ENCODE measurements at regions not wholly inside any gene's neighbourhood (a gene's known extent, or its start where the extent isn't known, plus 50 kb on each side); places are given as distances from the start of the nearest gene placed in this dataset.

- no peaks in the 10 kb centered on the region for H3K27me3 Mint-ChIP-seq (ENCODE audit: low read depth)
- DNase-seq (ENCODE audit: low spot score) = no peak
- no peak overlapping the region for H3K27ac Mint-ChIP-seq
- H3K4me1 Mint-ChIP-seq (ENCODE audit: low read depth) = no peaks in the 10 kb centered on the region
- intact Hi-C loops (cut with micrococcal nuclease) = no loop called here
- H3K4me3 Mint-ChIP-seq (ENCODE audit: low read depth) = no peak overlapping the region
- peaks cover 25% of the 10 kb centered on the region for H3K9me3 Mint-ChIP-seq
- H3K36me3 Mint-ChIP-seq (ENCODE audit: low read depth) = no peaks in the 10 kb centered on the region
Measured at GRCh38 chr5:2486373-2486772, 265.1 kb downstream of the IRX2 start.

- H3K4me1 Mint-ChIP-seq (ENCODE audit: low read depth) = no peaks in the 10 kb centered on the region
- H3K27ac Mint-ChIP-seq = no peak overlapping the region
- H3K36me3 Mint-ChIP-seq (ENCODE audit: low read depth) = no peaks in the 10 kb centered on the region
- DNase-seq (ENCODE audit: low spot score) = no peak
- no peak overlapping the region for H3K4me3 Mint-ChIP-seq (ENCODE audit: low read depth)
- intact Hi-C loops (cut with micrococcal nuclease) = no loop called here
- H3K9me3 Mint-ChIP-seq = peaks cover 45% of the 10 kb centered on the region
- no peaks in the 10 kb centered on the region for H3K27me3 Mint-ChIP-seq (ENCODE audit: low read depth)
Measured at GRCh38 chr5:2482778-2483177, 268.7 kb downstream of the IRX2 start.

GRCh38 chr5:2480871-2481270 is 270.6 kb downstream of the IRX2 start:
- Mint-ChIP-seq H3K9me3 (peaks cover 41% of the 10 kb centered on the region), H3K36me3 (ENCODE audit: low read depth) (no peaks in the 10 kb centered on the region), H3K27me3 (ENCODE audit: low read depth) (no peaks in the 10 kb centered on the region), H3K27ac (no peak overlapping the region), H3K4me1 (ENCODE audit: low read depth) (no peaks in the 10 kb centered on the region), H3K4me3 (ENCODE audit: low read depth) (no peak overlapping the region)
- no peak for DNase-seq (ENCODE audit: low spot score)
- intact Hi-C loops (cut with micrococcal nuclease) = no loop called here

GRCh38 chr5:2475902-2476301 is 275.6 kb downstream of the IRX2 start:
- Mint-ChIP-seq H3K27ac (no peak overlapping the region), H3K27me3 (ENCODE audit: low read depth) (no peaks in the 10 kb centered on the region), H3K4me3 (ENCODE audit: low read depth) (no peak overlapping the region), H3K36me3 (ENCODE audit: low read depth) (no peaks in the 10 kb centered on the region), H3K4me1 (ENCODE audit: low read depth) (no peaks in the 10 kb centered on the region), H3K9me3 (peaks cover 17% of the 10 kb centered on the region)
- intact Hi-C loops (cut with micrococcal nuclease) = no loop called here
- no peak for DNase-seq (ENCODE audit: low spot score)

- Mint-ChIP-seq H3K4me3 (ENCODE audit: low read depth) (no peak overlapping the region), H3K36me3 (ENCODE audit: low read depth) (no peaks in the 10 kb centered on the region), H3K27me3 (ENCODE audit: low read depth) (no peaks in the 10 kb centered on the region), H3K9me3 (no peaks in the 10 kb centered on the region), H3K4me1 (ENCODE audit: low read depth) (no peaks in the 10 kb centered on the region), H3K27ac (no peak overlapping the region)
- intact Hi-C loops (cut with micrococcal nuclease) = no loop called here
- DNase-seq (ENCODE audit: low spot score) = no peak
Measured at GRCh38 chr5:2472670-2473069, 278.8 kb downstream of the IRX2 start.

- no peaks in the 10 kb centered on the region for H3K27me3 Mint-ChIP-seq (ENCODE audit: low read depth)
- H3K9me3 Mint-ChIP-seq = no peaks in the 10 kb centered on the region
- H3K4me3 Mint-ChIP-seq (ENCODE audit: low read depth) = no peak overlapping the region
- intact Hi-C loops (cut with micrococcal nuclease) = no loop called here
- no peak for DNase-seq (ENCODE audit: low spot score)
- H3K36me3 Mint-ChIP-seq (ENCODE audit: low read depth) = no peaks in the 10 kb centered on the region
- no peak overlapping the region for H3K27ac Mint-ChIP-seq
- H3K4me1 Mint-ChIP-seq (ENCODE audit: low read depth) = no peaks in the 10 kb centered on the region
Measured at GRCh38 chr5:2471152-2471879, 280.2 kb downstream of the IRX2 start.

- Mint-ChIP-seq H3K4me1 (ENCODE audit: low read depth) (no peaks in the 10 kb centered on the region), H3K9me3 (no peaks in the 10 kb centered on the region), H3K27me3 (ENCODE audit: low read depth) (no peaks in the 10 kb centered on the region), H3K36me3 (ENCODE audit: low read depth) (no peaks in the 10 kb centered on the region), H3K27ac (no peak overlapping the region), H3K4me3 (ENCODE audit: low read depth) (no peak overlapping the region)
- intact Hi-C loops (cut with micrococcal nuclease) = no loop called here
- DNase-seq (ENCODE audit: low spot score) = no peak
Measured at GRCh38 chr5:2466966-2467365, 284.5 kb downstream of the IRX2 start.

- no peak for DNase-seq (ENCODE audit: low spot score)
- no peaks in the 10 kb centered on the region for H3K36me3 Mint-ChIP-seq (ENCODE audit: low read depth)
- no peak overlapping the region for H3K4me3 Mint-ChIP-seq (ENCODE audit: low read depth)
- no peaks in the 10 kb centered on the region for H3K27me3 Mint-ChIP-seq (ENCODE audit: low read depth)
- H3K9me3 Mint-ChIP-seq = no peaks in the 10 kb centered on the region
- intact Hi-C loops (cut with micrococcal nuclease) = no loop called here
- no peaks in the 10 kb centered on the region for H3K4me1 Mint-ChIP-seq (ENCODE audit: low read depth)
- H3K27ac Mint-ChIP-seq = no peak overlapping the region
Measured at GRCh38 chr5:2465383-2465782, 286.1 kb downstream of the IRX2 start.

DNA sequence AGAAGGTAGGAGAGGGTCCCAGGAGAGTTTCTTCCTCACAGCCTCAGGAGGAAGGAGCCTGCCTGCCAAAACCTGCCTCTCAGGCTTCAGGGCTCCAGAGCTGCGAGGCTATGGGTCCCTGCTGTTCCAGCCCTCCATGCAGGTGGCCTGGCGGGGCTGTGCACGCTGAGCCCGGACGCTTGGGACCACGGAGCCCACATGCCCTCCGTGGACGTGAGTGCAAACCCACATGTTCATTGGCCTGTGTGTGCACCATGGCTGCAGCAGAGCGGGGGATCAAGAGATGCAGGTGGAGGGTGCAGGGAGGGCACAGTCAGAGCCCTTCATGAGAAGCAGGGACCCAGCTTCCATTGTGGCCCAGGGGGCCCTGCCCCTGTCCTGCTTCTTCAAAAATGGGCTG is 287.3 kb downstream of the IRX2 start:
- H3K36me3 Mint-ChIP-seq (ENCODE audit: low read depth) = no peaks in the 10 kb centered on the region

DNA sequence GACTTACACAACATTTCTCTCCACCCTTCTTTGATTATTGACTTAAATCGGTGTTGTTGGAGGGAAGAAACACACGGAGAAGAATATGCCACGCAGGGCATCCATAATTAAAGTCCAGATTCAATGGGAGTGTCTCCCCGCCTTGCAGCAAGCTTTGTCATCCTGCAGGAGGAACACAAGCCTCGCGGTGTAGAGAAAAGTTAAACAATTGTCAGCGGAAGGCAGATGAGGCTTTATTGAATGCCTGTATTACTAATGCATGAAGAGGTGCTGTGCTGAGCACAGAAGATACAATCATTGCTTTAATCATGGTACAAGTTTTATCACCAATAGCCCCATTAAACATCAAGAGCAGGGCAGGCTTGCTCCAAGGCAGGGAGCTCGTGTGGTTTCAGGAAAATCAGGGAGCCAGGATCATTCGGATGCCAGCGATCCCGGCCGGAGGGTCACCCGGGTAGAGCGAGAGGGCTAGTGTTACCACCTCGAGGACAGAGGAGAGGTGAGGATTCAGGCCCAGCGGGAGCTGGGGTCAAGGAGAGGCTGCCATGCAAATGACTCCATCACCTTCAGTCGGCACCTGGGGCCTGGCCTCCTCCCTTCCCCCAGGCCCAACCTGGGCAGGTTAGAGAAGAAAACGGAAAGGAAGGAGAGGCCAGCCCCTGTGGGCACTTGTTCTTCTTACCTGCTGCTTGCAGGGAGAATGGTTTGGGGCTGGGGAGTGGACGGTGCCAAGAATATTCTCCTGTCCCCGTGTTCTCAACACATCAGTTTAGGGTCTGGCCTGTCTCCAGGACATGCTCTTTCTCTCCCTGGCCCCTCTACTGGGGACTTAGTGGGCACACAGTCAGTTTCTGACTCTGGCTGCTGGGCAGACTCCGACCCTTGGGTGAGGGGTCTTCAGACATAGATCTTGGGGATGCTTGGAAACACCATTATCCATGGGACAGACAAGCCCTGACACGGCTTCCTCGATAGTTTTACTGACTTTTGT is 289.5 kb downstream of the IRX2 start:
- no peak overlapping the region for H3K4me3 Mint-ChIP-seq (ENCODE audit: low read depth)
- no peak overlapping the region for H3K27ac Mint-ChIP-seq
- no peak for DNase-seq (ENCODE audit: low spot score)
- no peaks in the 10 kb centered on the region for H3K4me1 Mint-ChIP-seq (ENCODE audit: low read depth)
- H3K36me3 Mint-ChIP-seq (ENCODE audit: low read depth) = no peaks in the 10 kb centered on the region
- H3K27me3 Mint-ChIP-seq (ENCODE audit: low read depth) = no peaks in the 10 kb centered on the region
- H3K9me3 Mint-ChIP-seq = no peaks in the 10 kb centered on the region
- intact Hi-C loops (cut with micrococcal nuclease) = no loop called here

More for the DNA sequence above, 287.3 kb downstream of the IRX2 start:
- H3K4me1 Mint-ChIP-seq (ENCODE audit: low read depth) = no peaks in the 10 kb centered on the region
- H3K9me3 Mint-ChIP-seq = no peaks in the 10 kb centered on the region
- intact Hi-C loops (cut with micrococcal nuclease) = no loop called here
- no peak overlapping the region for H3K4me3 Mint-ChIP-seq (ENCODE audit: low read depth)
- H3K27me3 Mint-ChIP-seq (ENCODE audit: low read depth) = no peaks in the 10 kb centered on the region
- DNase-seq (ENCODE audit: low spot score) = no peak
- H3K27ac Mint-ChIP-seq = no peak overlapping the region

DNA sequence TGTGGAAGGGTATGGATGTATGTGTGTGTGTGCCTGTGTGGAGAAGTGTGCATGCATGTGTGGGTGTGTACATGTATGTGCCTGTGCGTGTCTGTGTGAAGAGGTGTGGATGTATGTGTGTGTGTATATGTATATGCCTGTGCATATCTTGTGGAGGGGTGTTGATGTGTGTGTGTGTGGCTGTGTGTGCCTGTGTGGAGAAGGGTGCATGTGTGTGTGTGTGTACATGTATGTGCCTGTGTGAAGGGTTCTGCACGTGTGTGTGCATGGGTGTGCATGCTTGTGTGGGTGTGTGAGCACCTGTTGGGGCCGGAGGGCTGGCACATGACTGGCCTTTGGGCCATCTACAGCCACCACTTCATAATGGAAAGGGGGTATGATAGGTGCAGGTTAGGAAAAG is 291.4 kb downstream of the IRX2 start:
- H3K27ac Mint-ChIP-seq = no peak overlapping the region
- no peak for DNase-seq (ENCODE audit: low spot score)
- no peaks in the 10 kb centered on the region for H3K4me1 Mint-ChIP-seq (ENCODE audit: low read depth)
- H3K27me3 Mint-ChIP-seq (ENCODE audit: low read depth) = no peaks in the 10 kb centered on the region
- no peaks in the 10 kb centered on the region for H3K36me3 Mint-ChIP-seq (ENCODE audit: low read depth)
- intact Hi-C loops (cut with micrococcal nuclease) = no loop called here
- no peak overlapping the region for H3K4me3 Mint-ChIP-seq (ENCODE audit: low read depth)
- H3K9me3 Mint-ChIP-seq = no peaks in the 10 kb centered on the region

DNA sequence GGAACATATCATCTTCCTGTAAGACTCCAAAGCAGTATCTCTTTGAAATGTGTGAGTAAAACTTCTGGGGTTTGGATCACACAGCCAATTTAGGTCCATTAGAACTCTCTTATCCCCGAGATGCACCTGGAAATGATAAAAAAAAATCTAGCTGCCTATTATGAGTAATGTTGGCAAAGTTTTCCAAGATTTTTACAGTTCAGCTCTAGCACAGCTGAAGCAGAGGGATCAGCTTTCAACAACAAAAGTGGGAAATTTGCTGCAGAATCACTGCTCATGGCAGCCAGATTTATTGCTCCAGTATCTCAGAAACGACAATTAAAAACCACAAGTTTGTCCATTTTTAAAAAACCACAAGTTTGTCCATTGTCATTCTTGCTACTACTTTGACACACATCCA is 292.2 kb downstream of the IRX2 start:
- H3K4me1 Mint-ChIP-seq (ENCODE audit: low read depth) = no peaks in the 10 kb centered on the region
- H3K9me3 Mint-ChIP-seq = no peaks in the 10 kb centered on the region
- H3K4me3 Mint-ChIP-seq (ENCODE audit: low read depth) = no peak overlapping the region
- H3K27me3 Mint-ChIP-seq (ENCODE audit: low read depth) = no peaks in the 10 kb centered on the region
- H3K36me3 Mint-ChIP-seq (ENCODE audit: low read depth) = no peaks in the 10 kb centered on the region
- no peak for DNase-seq (ENCODE audit: low spot score)
- no peak overlapping the region for H3K27ac Mint-ChIP-seq
- intact Hi-C loops (cut with micrococcal nuclease) = no loop called here

- H3K4me3 Mint-ChIP-seq (ENCODE audit: low read depth) = no peak overlapping the region
- no peaks in the 10 kb centered on the region for H3K27me3 Mint-ChIP-seq (ENCODE audit: low read depth)
- no peak overlapping the region for H3K27ac Mint-ChIP-seq
- H3K9me3 Mint-ChIP-seq = no peaks in the 10 kb centered on the region
- H3K4me1 Mint-ChIP-seq (ENCODE audit: low read depth) = no peaks in the 10 kb centered on the region
- H3K36me3 Mint-ChIP-seq (ENCODE audit: low read depth) = no peaks in the 10 kb centered on the region
- DNase-seq (ENCODE audit: low spot score) = no peak
- intact Hi-C loops (cut with micrococcal nuclease) = no loop called here
Measured at GRCh38 chr5:2455878-2456277, 295.6 kb downstream of the IRX2 start.

Data from activated T-helper 2 cell treated with anti-CD3 and anti-CD28 coated beads, Interferon-gamma antibody, Interleukin-2, Interleukin-4, amounts not matched to agents 10 μg/mL and 5 μg/mL and 100 μg/mL, durations not matched to agents 14 hours and 24 hours and 36 hours (primary cell).